Stimulated activated CD8-positive, alpha-beta memory T cell treated with anti-CD3 and anti-CD28 coated beads, Interleukin-15, amount 100 ng/mL, for 48 hours (primary cell): ENCODE measurements at regions not wholly inside any gene's neighbourhood (a gene's known extent, or its start where the extent isn't known, plus 50 kb on each side); places are given as distances from the start of the nearest gene placed in this dataset.
A peak's percentile ranks its signal among the peaks of the same experiment; 100 is the strongest.
"Not testable (repeated sequence)": the region's sequence is repeated elsewhere in the genome, so short reads cannot be mapped to it uniquely, and the experiment has no call there.

Experiments
- DNase-seq, 2 donors: peaks; one replicate each; pipeline ENCODE4 v3.0.0-alpha.2; 2020; ENCODE audit warnings: low read depth in 2 of 2

DNA sequence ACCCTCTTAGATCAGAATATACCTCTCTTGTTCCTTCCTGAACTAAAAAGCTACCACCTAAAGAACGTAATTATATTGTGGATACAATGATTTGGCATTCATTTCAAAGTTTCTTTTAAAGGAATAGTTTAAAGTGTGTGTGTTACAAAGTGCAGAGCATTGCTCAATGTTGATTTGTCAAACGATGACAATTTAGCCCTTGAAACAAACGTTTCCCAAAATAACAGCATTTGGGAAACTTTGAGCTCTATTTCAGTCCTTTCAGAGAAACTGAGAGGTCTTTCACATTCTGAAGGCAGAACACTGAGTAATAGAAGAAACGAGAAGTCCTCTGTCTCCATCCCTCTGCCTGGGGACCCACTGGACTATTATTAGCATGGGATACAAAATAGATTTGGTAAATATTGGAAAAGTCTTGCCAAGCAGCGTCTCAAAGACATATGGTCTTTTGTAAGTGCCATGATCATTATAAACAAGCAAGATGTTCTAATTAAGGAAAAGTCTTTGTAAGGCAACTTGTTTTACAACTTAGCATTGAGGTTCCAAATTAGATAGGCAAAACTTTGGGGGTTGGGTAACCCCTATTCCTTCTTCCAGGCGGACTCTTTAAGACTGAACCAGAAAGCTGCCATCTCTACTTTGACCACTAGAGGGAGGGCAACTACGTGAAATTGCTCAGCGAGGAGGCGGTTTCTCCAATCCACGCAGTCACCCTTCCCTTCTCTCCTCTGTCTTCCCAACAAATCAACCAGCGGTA, 208.8 kb downstream of the RNF144B start:
- peak in 1 of 2 donors; percentile 12 for DNase-seq

DNA sequence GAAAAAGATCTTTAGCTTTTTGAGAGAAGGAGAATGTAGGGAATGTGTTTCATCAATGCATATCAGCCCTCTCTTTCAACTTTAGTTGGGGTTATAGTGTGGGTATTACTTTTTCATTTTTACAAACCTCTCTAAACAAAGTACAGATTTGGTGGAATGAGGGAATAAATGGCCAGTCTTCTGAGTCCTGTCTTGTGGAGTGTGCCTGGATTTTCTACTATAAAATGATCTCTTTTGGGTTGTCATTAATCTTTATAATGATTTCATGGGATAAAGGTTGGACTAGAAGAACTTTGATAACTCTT, 209.3 kb downstream of the RNF144B start:
- no peak for DNase-seq

DNA sequence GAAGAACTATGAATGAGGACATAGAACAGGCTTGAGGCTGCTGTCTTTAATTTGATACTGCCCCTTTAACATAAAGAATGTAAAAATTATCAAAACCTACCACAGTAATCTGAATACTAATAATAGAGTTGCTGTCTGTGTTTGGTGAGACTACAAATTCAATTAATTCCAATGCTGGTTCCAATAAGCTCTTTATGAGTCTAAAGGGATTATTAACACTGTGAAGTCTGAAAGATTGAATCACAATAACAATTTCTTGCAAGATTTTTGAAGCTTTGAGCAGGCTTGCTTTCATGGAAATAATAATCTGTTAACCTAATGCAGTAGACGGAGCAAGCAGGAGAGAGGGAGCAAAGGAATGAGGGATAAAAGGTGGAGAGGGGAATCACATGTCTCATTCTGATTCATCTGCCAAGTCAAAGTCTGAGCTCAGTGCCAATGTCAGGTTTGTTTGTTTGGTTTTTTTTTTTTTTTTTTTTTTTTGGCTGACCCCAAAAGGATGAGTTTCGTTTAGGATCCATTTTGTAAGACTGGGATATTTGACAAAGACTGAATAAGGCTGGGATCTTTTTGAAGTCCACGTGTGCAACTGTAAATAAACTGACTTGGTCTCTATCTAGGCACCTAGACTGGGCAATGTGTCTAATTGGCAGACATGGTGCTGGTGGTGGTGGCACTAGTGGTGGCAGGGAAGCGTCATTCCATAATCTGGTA, 211.6 kb downstream of the RNF144B start:
- no peak for DNase-seq

DNA sequence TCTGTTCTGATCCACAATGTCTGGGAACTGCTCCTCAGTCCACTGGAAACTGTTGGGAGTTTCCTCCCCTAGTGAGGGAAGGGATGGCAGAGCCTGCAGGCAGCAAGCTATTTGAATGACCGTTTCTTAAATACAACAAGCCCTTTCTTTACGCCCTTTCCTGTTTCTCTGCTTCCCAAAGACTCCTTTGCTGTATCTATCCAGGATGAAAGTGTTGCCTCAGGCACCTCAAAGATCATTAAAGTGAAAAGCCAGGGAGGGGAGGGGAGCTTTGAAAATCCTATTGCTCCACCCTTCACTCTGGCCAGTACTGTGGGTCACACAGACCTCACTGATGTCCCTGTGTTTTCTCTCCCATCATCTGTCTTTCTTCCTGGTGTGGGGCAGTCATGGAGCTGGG, 213.1 kb downstream of the RNF144B start:
- no peak for DNase-seq

DNA sequence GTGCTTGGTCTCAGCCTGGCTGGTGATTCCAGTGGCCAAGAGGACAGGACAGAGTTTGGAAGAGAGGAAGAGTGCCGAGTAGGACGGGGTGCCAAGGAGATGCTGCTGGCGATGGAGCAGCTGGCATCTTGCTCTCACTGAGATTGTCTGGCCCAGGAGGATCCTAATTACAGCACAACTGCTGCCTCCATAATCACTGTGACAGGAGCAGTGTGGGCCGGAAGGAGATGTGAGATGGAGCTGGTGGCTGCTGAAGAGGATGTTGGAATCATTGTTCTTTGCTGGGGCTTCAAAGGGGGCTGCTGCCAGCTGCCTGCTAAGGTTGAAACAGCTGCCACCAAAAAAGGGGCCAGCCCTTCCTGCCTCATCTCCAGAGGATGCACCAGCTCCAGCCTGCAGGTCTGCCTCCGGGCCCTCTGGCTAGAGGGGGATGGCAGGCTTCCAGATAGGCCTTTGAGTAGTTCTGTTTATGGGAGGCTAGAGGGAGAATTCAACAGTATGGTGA, 214.4 kb downstream of the RNF144B start:
- no peak for DNase-seq

DNA sequence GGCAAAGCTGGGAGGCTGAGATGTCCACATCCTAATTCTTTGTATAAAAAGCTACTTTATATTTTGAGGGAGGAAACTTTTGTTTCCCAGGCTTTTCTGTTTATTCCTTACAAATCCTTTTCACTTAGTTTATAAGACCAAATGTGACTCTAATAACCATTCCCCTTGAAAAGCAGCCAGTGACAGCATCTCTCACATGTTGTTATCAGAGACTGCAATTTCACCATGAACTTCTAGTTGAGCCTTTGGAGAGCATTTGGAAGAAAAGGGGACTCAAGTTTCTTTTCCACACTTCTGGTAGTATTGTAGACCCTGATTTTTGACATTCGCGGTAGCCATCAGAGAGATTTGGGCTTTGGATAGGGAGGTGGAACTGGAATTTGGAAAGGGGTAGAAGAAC, 215.8 kb downstream of the RNF144B start:
- DNase-seq: no peak

DNA sequence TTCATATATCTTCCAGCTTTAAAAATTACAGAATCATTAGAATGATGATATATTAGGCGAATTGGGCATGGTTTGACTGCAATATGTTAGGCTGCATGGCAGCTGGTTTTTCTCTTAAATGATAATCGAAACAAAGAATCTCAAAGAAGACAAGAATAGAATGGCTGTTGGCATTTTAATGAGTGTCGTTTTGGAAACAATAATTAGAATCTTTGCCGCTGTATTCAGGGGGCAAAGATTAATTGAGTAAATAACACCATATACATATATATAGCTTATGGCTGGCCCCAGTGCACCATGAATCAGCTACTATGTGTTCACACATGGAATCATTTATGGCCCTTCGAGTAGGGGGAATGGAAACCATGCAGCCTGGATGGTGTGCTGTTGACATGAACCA, 216.2 kb downstream of the RNF144B start:
- DNase-seq: no peak

DNA sequence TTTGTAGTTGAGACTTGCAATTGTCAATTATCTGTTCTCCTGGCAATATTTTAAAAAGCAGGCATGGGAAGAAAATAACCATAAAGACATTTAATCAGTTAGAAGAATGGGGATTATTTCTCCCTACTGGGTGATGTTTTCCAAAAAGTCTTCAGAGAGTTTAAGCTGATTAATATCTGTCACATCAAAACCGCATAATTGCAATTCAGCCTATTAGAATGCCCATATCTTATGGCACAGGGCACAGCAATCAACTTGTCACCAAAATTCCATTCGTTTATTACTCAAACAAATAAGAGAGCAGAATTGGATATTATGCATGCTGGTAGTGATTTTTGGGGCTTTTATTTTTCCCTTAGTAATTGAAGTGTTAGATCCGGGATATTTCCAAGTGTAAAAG, 218.7 kb downstream of the RNF144B start:
- no peak for DNase-seq

DNA sequence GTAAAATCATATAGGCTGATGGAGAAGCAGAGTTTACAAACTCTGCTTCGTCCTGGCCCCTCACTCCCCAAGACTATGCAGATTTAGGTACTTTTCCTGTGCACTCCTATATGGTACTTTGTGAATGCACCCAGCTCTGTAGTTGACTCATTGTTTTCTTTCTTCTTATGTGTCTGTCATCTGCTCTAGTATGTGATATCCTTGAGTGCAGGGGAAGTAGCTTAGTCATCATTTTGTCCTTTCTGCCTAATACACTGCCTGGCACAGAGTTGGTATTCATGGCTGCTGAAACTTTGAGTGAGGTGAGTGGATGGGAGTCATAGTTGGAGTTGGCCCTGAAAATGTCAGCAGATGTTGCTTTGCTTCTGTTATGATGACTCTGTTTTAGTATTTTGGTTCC, 222.6 kb downstream of the RNF144B start:
- no peak for DNase-seq

DNA sequence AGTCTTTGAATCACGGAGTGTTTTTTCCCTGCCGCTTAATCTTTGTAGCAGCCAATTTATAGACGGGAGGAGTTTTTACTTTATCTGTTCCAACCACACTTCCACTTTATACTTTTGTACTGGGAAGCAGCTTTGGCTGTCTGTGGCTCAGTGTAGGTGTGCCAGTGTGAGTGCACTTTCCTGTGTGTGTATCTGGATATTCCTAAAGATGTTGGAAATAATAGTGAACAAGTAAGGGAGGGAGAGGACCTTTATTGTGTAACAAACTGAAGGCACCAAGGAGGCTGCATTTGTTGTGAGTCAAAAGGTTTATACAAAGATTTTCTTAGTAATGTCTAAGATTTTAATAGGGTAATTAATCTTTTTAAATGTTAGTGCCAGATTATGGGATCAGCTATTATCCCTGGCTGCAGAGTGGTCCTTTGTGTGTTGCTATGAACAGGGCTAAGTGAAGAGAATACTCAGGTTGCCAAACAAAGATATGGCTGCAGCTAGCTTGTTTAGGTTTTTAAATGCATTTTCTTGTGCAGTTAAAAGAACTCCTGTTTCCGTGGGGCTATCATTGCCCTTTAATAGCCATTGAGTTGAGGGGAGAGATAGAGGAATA, 226.3 kb downstream of the RNF144B start:
- DNase-seq: no peak

DNA sequence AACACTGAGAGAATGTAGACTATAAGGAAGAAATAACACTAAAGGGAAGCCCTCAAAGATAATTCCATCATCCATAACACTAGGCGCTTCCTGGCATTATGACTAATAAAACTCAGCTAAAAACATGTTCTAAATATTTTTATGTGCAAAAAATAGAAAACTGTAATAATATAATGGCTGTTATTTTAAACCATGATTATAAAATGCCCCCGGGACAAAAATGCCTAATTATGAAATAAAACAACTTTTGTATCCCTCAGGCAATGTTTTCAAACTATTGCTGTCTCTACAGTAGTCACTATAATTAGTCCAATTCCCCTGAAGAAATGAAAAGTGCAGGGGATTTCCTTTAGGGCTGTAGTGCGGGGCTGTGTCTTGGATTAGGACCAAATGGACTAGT, 242.4 kb downstream of the RNF144B start:
- no peak for DNase-seq

DNA sequence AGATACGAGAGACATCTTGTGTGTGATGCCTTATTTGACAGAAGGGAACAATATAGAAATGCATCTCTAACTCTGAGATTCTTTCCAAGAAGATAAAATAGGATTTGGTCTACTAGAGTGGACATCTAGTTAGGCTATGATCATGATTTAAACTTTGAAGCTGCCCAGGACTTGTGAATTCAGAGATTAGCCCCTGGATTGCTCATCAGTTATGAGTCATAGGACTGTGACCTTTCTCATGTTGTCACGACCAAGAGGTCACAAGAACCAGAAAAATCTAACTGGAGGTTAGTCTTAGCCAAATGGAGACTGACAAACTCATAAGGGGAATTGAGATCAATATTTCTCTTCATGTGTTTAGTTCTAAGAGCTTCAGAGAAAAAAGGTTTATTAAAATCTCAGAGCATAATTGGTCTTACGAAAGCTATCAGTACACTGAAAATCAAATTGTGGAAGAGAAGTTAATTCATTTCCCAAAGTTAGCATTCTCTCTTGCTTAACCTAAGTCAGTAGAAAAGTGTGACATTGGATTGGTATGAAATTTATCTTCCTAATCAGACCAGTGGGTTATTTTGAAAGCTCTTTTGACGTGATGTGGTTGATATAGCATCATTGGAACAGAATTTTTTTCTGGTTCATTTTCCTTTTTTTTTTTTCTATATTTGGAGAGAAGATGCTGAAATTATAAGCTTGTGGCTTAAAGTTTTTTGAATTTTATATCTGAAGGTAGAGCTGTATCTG, 245.7 kb downstream of the RNF144B start:
- no peak for DNase-seq

DNA sequence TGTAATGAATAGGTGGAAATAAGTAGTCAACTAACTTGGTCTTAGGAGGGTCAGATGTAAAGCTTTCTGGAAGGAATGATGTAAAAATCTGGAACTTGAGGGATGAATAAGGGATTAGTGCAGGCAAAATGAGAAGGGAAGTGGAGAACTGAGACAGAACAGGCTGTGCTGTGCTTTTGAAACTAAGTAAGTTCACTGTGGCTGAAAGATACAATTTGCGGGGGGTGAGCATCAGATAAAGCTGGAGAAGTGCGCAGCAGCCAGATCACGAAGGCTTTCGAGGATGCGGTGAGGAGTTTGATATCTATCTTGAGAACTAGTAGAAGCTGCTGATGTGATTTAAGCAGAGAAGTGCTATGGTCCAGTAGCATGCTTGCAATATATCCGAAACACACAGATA, 247.8 kb downstream of the RNF144B start:
- no peak for DNase-seq

DNA sequence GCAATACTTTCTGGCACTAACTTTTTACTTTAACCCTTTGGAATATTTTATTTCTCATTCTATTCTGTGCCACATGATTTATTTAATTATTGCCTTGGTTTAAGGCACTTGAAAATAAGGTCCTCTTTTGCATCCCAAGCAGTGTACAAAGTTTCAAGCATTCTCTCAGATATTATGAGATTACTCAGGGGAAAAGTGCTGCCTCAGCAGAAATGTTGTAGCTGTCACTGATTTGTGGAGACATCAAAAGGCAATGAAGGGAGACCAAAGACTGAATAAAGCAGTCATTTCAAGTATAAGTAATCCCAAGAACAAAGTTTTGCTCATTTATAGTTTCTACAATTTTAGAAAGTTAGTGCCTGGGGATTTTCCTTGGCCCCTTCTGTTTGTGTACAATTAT, 253.0 kb downstream of the RNF144B start:
- no peak for DNase-seq

DNA sequence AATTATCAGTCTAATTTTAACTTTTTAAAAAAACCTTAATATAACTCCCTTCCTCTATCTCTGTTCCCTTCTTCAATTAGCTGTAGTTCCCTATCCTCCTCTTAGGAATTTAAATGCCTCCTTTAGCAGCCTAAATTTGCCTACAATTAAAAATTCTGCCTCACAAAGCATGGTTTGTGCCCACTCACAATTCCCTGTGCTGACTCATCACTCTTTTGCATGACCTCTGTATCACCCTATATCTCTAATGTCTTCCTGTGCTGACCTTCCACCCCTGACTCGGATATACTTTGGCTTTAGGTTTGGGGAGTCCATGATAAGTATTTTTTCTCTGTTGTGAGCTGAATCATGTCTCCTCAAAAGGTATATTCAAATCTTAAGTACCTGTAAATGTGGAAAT, 253.6 kb downstream of the RNF144B start:
- no peak for DNase-seq

DNA sequence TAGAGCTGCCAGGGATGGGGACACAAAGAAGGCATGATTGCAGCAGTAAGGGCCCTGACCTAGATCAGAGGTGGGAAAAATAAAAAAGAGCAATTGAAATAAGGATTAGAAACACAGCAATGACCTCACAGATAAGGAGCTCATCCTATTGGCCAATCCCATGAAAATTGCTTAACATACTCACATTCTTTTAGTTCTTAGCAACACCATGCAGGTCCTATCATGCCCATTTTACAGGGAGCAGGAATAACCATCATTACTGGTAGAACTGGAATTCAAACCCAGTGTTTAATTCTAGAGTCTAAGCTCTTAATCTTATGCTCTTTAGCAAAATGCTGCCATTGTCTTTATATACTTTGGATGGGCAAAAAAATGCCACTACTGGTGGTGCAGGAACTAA, 267.7 kb downstream of the RNF144B start:
- DNase-seq: no peak

DNA sequence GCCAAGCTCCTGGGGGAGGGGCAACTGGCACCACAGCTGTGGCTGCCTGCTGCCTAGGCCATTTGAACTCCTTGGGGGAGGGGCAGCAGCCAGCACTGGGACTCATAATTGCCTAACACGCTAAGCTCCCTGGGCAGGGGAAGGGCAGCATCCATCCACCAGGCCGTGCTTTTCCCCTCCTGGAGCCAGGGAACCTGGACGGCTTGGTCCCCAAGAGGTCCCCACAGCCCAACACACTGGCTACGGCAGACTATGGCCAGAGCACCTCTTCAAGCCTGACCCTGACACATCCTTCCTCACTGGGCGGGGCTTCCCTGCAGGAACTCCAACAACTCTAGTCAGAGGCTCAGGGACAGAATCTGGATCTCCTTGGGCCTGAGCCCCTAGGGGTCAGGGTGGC, 269.4 kb downstream of the RNF144B start:
- DNase-seq: no peak

DNA sequence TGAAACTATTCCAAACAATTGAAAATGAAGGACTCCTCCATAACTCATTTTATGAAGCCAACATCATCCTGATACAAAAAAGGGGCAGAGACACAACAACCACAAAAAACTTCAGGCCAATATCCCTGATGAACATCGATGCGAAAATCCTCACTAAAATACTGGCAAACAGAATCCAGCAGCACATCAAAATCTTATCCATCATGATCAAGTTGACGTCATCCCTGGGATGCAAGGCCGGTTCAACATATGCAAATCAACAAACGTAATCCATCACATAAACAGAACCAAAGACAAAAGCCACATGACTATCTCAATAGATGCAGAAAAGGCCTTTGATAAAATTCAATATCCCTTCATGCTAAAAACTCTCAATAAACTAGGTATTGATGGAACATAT, 272.8 kb downstream of the RNF144B start:
- DNase-seq: not testable (repeated sequence)

DNA sequence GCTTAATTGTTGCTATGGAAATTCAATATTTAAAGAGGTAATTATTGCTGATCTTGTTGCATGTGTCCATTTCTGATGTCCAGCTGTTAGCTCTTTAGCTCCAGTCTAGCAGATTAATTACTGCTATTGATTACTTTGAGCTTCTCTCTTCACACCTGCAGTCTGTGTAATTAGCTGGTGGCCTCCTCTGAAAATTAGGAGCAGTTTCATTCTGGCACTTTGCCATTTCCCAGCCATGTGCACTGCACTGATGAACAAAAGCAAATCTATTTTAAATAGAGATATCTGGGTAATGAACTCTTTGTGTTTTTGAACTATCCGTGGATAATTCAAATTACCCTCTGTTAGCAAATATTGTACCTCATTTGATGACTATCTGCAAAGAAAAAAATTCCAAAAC, 275.9 kb downstream of the RNF144B start:
- no peak for DNase-seq

DNA sequence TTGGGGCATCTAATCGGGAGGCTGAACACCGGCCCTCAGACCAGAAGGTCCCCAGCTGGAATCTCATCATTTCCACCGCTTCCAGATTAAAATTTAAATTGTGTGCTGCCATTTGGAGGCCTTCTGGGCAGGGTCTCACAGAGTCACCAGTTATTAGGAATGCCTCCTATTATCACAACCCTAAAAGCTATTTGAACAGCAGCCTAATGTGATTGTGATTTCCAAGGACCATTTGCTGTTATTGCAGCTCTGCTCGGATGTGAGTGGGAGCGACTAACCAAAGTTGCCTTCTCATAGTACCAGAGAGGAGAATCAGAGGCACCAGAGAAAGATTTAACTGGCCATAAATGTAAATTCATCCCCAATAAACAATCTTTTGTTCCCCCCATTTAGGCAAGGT, 277.3 kb downstream of the RNF144B start:
- DNase-seq: no peak

DNA sequence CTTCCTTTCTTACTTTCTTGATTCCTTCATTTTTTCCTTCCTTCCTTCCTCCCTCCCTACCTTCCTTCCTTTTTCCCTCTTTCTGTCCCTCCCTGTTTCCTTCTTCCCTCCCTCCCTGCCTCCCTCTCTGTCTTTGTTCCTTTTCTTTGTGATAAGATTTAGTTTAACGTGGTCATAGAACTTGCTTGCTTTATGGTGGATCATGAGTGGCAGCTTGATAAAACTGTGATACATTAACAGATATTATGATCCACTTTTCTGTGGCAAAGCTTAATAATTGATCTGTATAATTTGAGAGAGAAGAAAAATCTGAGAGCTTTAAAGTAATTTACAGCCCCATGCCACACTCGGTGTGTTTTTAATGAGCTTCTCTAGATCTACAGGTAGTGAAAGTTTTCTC, 280.5 kb downstream of the RNF144B start:
- DNase-seq: no peak

DNA sequence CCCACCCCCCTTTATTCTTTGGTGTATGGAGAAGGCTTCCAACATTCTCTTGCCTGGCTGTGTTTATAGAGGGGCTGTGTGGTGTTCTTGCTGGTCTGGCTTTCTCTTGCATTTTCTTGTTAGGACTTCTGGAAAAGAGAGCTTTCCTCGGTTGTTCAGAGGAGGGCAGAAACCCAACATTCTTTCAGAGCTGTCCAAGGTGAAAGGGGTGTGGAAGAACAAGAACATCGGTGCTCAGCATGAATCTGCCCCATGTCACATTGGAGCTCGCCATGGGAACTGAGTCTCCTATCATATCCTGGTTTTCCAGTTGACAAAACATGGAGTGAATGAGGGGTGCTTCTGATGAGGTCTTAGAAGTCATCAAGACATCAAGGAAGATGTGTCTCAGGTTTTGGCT, 281.8 kb downstream of the RNF144B start:
- DNase-seq: no peak

DNA sequence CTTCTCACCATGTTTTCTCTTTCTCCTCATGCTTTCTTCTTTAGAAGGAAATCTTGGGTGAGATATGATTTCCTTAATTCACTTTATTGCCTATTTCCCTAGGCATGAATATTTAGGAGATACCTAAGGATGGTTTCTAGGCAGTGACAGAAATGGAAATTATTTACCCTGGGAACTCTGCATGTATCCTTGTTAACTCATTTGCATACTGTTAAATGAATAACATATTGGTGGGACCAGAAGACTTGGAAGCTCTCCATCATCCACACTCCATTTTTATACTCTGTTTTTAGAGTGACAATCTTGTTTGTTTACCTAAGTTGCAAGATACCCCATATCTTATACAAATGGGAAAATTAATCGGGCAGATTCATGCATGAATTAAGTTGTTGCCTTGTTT, 285.7 kb downstream of the RNF144B start:
- no peak for DNase-seq
